CD4-positive, alpha-beta T cell (primary cell): ENCODE measurements at regions not wholly inside any gene's neighbourhood (a gene's known extent, or its start where the extent isn't known, plus 50 kb on each side); places are given as distances from the start of the nearest gene placed in this dataset.

Source experiments
- ATAC-seq: fragments of 200-7000 bp; cut with Tn5 transposase; one replicate; pipeline ENCODE4 v1.10.0; 2022; ENCODE audit warnings: mild to moderate bottlenecking; ENCODE audit not compliant: poor library complexity
- CTCF ChIA-PET: fragments of 350-600 bp; sonication (Branson Sonifier 250); formaldehyde crosslinking; loops from one replicate; lab custom pipeline; 2021; ENCODE audit warnings: antibody characterized with exemption, inconsistent platforms; lab: Charles Lee
- POLR2A ChIA-PET: fragments of 350-600 bp; sonication (Branson Sonifier 250); formaldehyde crosslinking; loops from one replicate; lab custom pipeline; 2021; ENCODE audit warnings: antibody characterized with exemption, inconsistent platforms; lab: Charles Lee
- DNase-seq, 14 experiments: peaks; one replicate each; pipeline ENCODE4 v3.0.0-alpha.2; 2013 to 2020; ENCODE audit warnings: mixed read lengths in 2 of 14
- H3K27ac ChIP-seq, 2 donors: one replicate each; pipeline versions ENCODE4 v1.5.1 to v1.7.0; 2013; ENCODE audit warnings: low read length in 2 of 2, low read depth in 1 of 2, mild to moderate bottlenecking in 1 of 2
- H3K27me3 ChIP-seq, 2 experiments: 1 replicate in 1 of 2; 2 replicates in 1 of 2; pipeline versions ENCODE4 v1.6.1 to v1.7.0; 2013; ENCODE audit warnings: low read length in 2 of 2, control low read depth in 1 of 2, mild to moderate bottlenecking in 1 of 2, moderate library complexity in 1 of 2; ENCODE audit not compliant: insufficient read depth in 2 of 2, control insufficient read depth in 1 of 2
- H3K36me3 ChIP-seq: one replicate; pipeline ENCODE4 v1.6.1; 2013; ENCODE audit warnings: low read length, control low read depth; ENCODE audit not compliant: insufficient read depth
- H3K4me1 ChIP-seq: one replicate; pipeline ENCODE4 v1.6.1; 2013; ENCODE audit warnings: low read length, control low read depth; ENCODE audit not compliant: insufficient read depth
- H3K4me3 ChIP-seq: one replicate; pipeline ENCODE4 v1.5.1; 2013; ENCODE audit warnings: mild to moderate bottlenecking, low read length, moderate library complexity
- H3K9me3 ChIP-seq, 2 experiments: 1 replicate in 1 of 2; 2 replicates in 1 of 2; pipeline versions ENCODE4 v1.6.1 to v1.7.0; 2013; ENCODE audit warnings: low read length in 2 of 2, mild to moderate bottlenecking in 2 of 2, control low read depth in 1 of 2, moderate library complexity in 1 of 2; ENCODE audit not compliant: control insufficient read depth in 1 of 2, insufficient read depth in 1 of 2
- H3K27ac Mint-ChIP-seq: one replicate; pipeline ENCODE4 v1.8.0; 2020; ENCODE audit warnings: mixed read lengths
- H3K27me3 Mint-ChIP-seq: one replicate; pipeline ENCODE4 v1.8.0; 2021; ENCODE audit warnings: mixed read lengths
- H3K36me3 Mint-ChIP-seq: one replicate; pipeline ENCODE4 v1.8.0; 2021; ENCODE audit warnings: low read depth, mixed read lengths
- H3K4me1 Mint-ChIP-seq: one replicate; pipeline ENCODE4 v1.8.0; 2021; ENCODE audit warnings: low read depth, mixed read lengths
- H3K4me3 Mint-ChIP-seq: one replicate; pipeline ENCODE4 v1.8.0; 2020; ENCODE audit warnings: mild to moderate bottlenecking, mixed read lengths
- H3K9me3 Mint-ChIP-seq: one replicate; pipeline ENCODE4 v1.8.0; 2020; ENCODE audit warnings: mixed read lengths
- intact Hi-C, 2 experiments: fragments of 100-400 bp; cut with DNase I in 1 of 2; cut with micrococcal nuclease in 1 of 2; formaldehyde crosslinking; loops; one replicate each; pipeline versions ENCODE4 v1.15.1 to v1.9.0; 2023 to 2025; cut with DNase I, micrococcal nuclease
- TF ChIP-seq, protein P1 (sequence below): fragments of 200-600 bp; IDR thresholded peaks from one replicate; pipeline ENCODE4 v1.8.0; 2022; ENCODE audit warnings: antibody characterized with exemption, mild to moderate bottlenecking

DNA sequence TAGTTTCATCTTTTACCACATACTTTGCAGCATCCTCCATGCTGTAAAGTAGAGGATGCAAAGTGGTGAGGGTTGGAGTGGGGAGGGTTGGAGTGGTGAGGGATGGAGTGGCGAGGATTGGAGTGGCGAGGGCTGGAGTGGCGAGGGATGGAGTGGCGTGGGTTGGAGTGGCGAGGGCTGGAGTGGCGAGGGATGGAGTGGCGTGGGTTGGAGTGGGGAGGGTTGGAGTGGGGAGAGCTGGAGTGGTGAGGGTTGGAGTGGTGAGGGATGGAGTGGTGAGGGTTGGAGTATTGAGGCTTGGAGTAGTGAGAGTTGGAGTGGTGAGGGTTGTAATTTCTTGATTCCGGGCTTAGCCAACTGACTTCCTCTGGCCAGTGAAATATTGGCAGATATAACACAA lies 618.3 kb downstream of the MRPL39 start:
- CTCF ChIA-PET, result no interaction called here
- H3K4me3 Mint-ChIP-seq, result no peak overlapping the region
- intact Hi-C loops, result no loop called here

GRCh38 chr21:24976238-24976637 lies 631.0 kb downstream of the MRPL39 start:
- no peaks in the 10 kb centered on the region for H3K27me3 ChIP-seq
- H3K27ac ChIP-seq, result no peak overlapping the region
- no peak for ATAC-seq
- no peak for DNase-seq
- no peaks in the 10 kb centered on the region for H3K36me3 ChIP-seq
- TF ChIP-seq, protein P1, sequence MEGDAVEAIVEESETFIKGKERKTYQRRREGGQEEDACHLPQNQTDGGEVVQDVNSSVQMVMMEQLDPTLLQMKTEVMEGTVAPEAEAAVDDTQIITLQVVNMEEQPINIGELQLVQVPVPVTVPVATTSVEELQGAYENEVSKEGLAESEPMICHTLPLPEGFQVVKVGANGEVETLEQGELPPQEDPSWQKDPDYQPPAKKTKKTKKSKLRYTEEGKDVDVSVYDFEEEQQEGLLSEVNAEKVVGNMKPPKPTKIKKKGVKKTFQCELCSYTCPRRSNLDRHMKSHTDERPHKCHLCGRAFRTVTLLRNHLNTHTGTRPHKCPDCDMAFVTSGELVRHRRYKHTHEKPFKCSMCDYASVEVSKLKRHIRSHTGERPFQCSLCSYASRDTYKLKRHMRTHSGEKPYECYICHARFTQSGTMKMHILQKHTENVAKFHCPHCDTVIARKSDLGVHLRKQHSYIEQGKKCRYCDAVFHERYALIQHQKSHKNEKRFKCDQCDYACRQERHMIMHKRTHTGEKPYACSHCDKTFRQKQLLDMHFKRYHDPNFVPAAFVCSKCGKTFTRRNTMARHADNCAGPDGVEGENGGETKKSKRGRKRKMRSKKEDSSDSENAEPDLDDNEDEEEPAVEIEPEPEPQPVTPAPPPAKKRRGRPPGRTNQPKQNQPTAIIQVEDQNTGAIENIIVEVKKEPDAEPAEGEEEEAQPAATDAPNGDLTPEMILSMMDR, result no peak
- H3K36me3 Mint-ChIP-seq, result no peaks in the 10 kb centered on the region
- CTCF ChIA-PET, result no interaction called here
- no peaks in the 10 kb centered on the region for H3K4me1 ChIP-seq
- H3K9me3 Mint-ChIP-seq, result peaks cover 15% of the 10 kb centered on the region
- H3K27ac Mint-ChIP-seq, result no peak overlapping the region
- intact Hi-C loops, result no loop called here
- H3K4me3 Mint-ChIP-seq, result no peak overlapping the region
- peaks cover 0 to 3% of the 10 kb centered on the region in 2 experiments for H3K9me3 ChIP-seq
- POLR2A ChIA-PET, result no interaction called here
- H3K27me3 Mint-ChIP-seq, result no peaks in the 10 kb centered on the region
- H3K4me1 Mint-ChIP-seq, result no peaks in the 10 kb centered on the region
- H3K4me3 ChIP-seq, result no peak overlapping the region

More for the DNA sequence above, 618.3 kb downstream of the MRPL39 start:
- Histone ChIP-seq H3K36me3 (no peaks in the 10 kb centered on the region), H3K27ac (no peak overlapping the region), H3K27me3 (no peaks in the 10 kb centered on the region), H3K4me3 (no peak overlapping the region), H3K9me3 (peaks cover 0 to 10% of the 10 kb centered on the region in 2 experiments), H3K4me1 (no peaks in the 10 kb centered on the region)
- no peak for DNase-seq
- POLR2A ChIA-PET, result no interaction called here
- Mint-ChIP-seq H3K4me1 (no peaks in the 10 kb centered on the region), H3K27ac (no peak overlapping the region), H3K27me3 (no peaks in the 10 kb centered on the region), H3K9me3 (no peaks in the 10 kb centered on the region), H3K36me3 (no peaks in the 10 kb centered on the region)
- TF ChIP-seq, protein P1, result no peak
- no peak for ATAC-seq

- Histone ChIP-seq H3K27me3 (no peaks in the 10 kb centered on the region), H3K4me1 (no peaks in the 10 kb centered on the region), H3K36me3 (no peaks in the 10 kb centered on the region), H3K9me3 (peaks cover 0 to 3% of the 10 kb centered on the region in 2 experiments), H3K4me3 (no peak overlapping the region), H3K27ac (no peak overlapping the region)
- ChIA-PET POLR2A (no interaction called here), CTCF (no interaction called here)
- Mint-ChIP-seq H3K9me3 (peaks cover 17% of the 10 kb centered on the region), H3K36me3 (no peaks in the 10 kb centered on the region), H3K4me1 (no peaks in the 10 kb centered on the region), H3K4me3 (no peak overlapping the region), H3K27me3 (no peaks in the 10 kb centered on the region), H3K27ac (no peak overlapping the region)
- DNase-seq (no peak), ATAC-seq (no peak)
- TF ChIP-seq, protein P1, result no peak
- intact Hi-C loops, result no loop called here
Observed at GRCh38 chr21:24969068-24969467, 638.2 kb downstream of the MRPL39 start.
